Neural progenitor cell (in vitro differentiated cells): ENCODE measurements at regions not wholly inside any gene's neighbourhood (a gene's known extent, or its start where the extent isn't known, plus 50 kb on each side); places are given as distances from the start of the nearest gene placed in this dataset.
A peak's percentile ranks its signal among the peaks of the same experiment; 100 is the strongest.
"Not testable (repeated sequence)": the region's sequence is repeated elsewhere in the genome, so short reads cannot be mapped to it uniquely, and the experiment has no call there.

ENCODE experiments used
- DNase-seq: peaks from one replicate; pipeline ENCODE4 v3.0.0-alpha.2; 2016; ENCODE audit warnings: low spot score
- H2AFZ ChIP-seq: fragments of 200-600 bp; sonication (generic); replicated peaks from 2 replicates; pipeline ENCODE4 v1.6.1; 2016; ENCODE audit warnings: antibody characterized with exemption
- H3F3A ChIP-seq: fragments of 200-600 bp; sonication (generic); 2 replicates; pipeline ENCODE4 v1.6.1; 2016; ENCODE audit warnings: antibody characterized with exemption, low read depth
- H3K27ac ChIP-seq: fragments of 200-600 bp; sonication (generic); 2 replicates; pipeline ENCODE4 v1.5.1; 2016; ENCODE audit warnings: mild to moderate bottlenecking
- H3K27me3 ChIP-seq: fragments of 200-600 bp; sonication (generic); 2 replicates; pipeline ENCODE4 v1.6.1; 2016; ENCODE audit warnings: mild to moderate bottlenecking, moderate library complexity
- H3K36me3 ChIP-seq: fragments of 200-600 bp; sonication (generic); 2 replicates; pipeline ENCODE4 v1.5.1; 2016
- H3K4me1 ChIP-seq: fragments of 200-600 bp; sonication (generic); 2 replicates; pipeline ENCODE4 v1.6.1; 2016; ENCODE audit warnings: mixed run types
- H3K4me2 ChIP-seq: fragments of 200-600 bp; sonication (generic); 2 replicates; pipeline ENCODE4 v1.6.1; 2016
- H3K4me3 ChIP-seq: fragments of 200-600 bp; sonication (generic); 2 replicates; pipeline ENCODE4 v1.5.1; 2016
- H3K79me2 ChIP-seq: fragments of 200-600 bp; sonication (generic); 2 replicates; pipeline ENCODE4 v1.6.1; 2016; ENCODE audit warnings: low read depth
- H3K9ac ChIP-seq: fragments of 200-600 bp; sonication (generic); 2 replicates; pipeline ENCODE4 v1.6.1; 2016
- H3K9me3 ChIP-seq: fragments of 200-600 bp; sonication (generic); 2 replicates; pipeline ENCODE4 v1.5.1; 2016; ENCODE audit warnings: low read depth
- H4K20me1 ChIP-seq: fragments of 200-600 bp; sonication (generic); 2 replicates; pipeline ENCODE4 v1.6.1; 2016; ENCODE audit warnings: low read depth
- H3K27ac Mint-ChIP-seq: 3 replicates; pipeline ENCODE4 v1.8.0; 2021; ENCODE audit warnings: mixed read lengths
- H3K27me3 Mint-ChIP-seq: 2 replicates; pipeline ENCODE4 v1.8.0; 2022; ENCODE audit warnings: low read depth, mild to moderate bottlenecking, inconsistent platforms, moderate library complexity, mixed read lengths; ENCODE audit not compliant: insufficient read depth
- H3K36me3 Mint-ChIP-seq: 3 replicates; pipeline ENCODE4 v1.8.0; 2021; ENCODE audit warnings: mixed read lengths
- H3K4me1 Mint-ChIP-seq: 3 replicates; pipeline ENCODE4 v1.8.0; 2021; ENCODE audit warnings: mixed read lengths
- H3K4me3 Mint-ChIP-seq: 3 replicates; pipeline ENCODE4 v1.8.0; 2021; ENCODE audit warnings: mild to moderate bottlenecking, moderate library complexity, mixed read lengths
- H3K9me3 Mint-ChIP-seq: 3 replicates; pipeline ENCODE4 v1.8.0; 2020; ENCODE audit warnings: mixed read lengths
- CTCF ChIP-seq: fragments of 200-600 bp; sonication (generic); IDR thresholded peaks from 2 replicates; pipeline ENCODE4 v1.5.1; 2017; ENCODE audit warnings: antibody characterized with exemption, mild to moderate bottlenecking
- EZH2 ChIP-seq: fragments of 200-600 bp; sonication (generic); IDR thresholded peaks from 2 replicates; pipeline ENCODE4 v1.6.1; 2017; ENCODE audit warnings: antibody characterized with exemption, mild to moderate bottlenecking, moderate library complexity
- EZH2phosphoT487 ChIP-seq: fragments of 200-600 bp; sonication (generic); IDR thresholded peaks from 2 replicates; pipeline ENCODE4 v1.6.1; 2017; ENCODE audit warnings: antibody characterized with exemption

- no peak for DNase-seq
These were observed 140.1 kb downstream of the DNAJB6 start for GRCh38 chr7:157476654-157477549.

GRCh38 chr7:157477550-157478212, 140.9 kb downstream of the DNAJB6 start:
- Histone ChIP-seq H3K9me3 (no peaks in the 10 kb centered on the region), H3K36me3 (no peaks in the 10 kb centered on the region), H3K27me3 (peaks cover 19% of the 10 kb centered on the region), H3K4me1 (no peaks in the 10 kb centered on the region), H3F3A (peaks cover 5% of the 10 kb centered on the region), H3K4me2 (no peak overlapping the region), H3K9ac (no peak overlapping the region), H2AFZ (no peak overlapping the region), H3K4me3 (no peak overlapping the region), H3K79me2 (no peaks in the 10 kb centered on the region), H3K27ac (no peak overlapping the region), H4K20me1 (no peaks in the 10 kb centered on the region)
- Mint-ChIP-seq H3K27ac (peak overlapping the region; percentile 80), H3K9me3 (peaks cover 31% of the 10 kb centered on the region), H3K4me1 (no peaks in the 10 kb centered on the region), H3K4me3 (no peak overlapping the region), H3K27me3 (peaks cover 11% of the 10 kb centered on the region), H3K36me3 (peaks cover 29% of the 10 kb centered on the region)
- TF ChIP-seq EZH2phosphoT487, result no peak
- no peak for TF ChIP-seq EZH2
- no peak for TF ChIP-seq CTCF
- DNase-seq, result no peak

More at GRCh38 chr7:157476654-157477549, 140.1 kb downstream of the DNAJB6 start:
- Mint-ChIP-seq H3K9me3 (peaks cover 38% of the 10 kb centered on the region), H3K27ac (peak overlapping the region; percentile 80), H3K4me1 (no peaks in the 10 kb centered on the region), H3K36me3 (peaks cover 33% of the 10 kb centered on the region), H3K27me3 (peaks cover 16% of the 10 kb centered on the region), H3K4me3 (no peak overlapping the region)
- H2AFZ ChIP-seq, result no peak overlapping the region
- H3K9ac ChIP-seq, result no peak overlapping the region
- H3K36me3 ChIP-seq, result no peaks in the 10 kb centered on the region
- H4K20me1 ChIP-seq, result no peaks in the 10 kb centered on the region
- H3K27me3 ChIP-seq, result peaks cover 19% of the 10 kb centered on the region
- H3F3A ChIP-seq, result peaks cover 2% of the 10 kb centered on the region
- H3K4me1 ChIP-seq, result no peaks in the 10 kb centered on the region
- H3K27ac ChIP-seq, result no peak overlapping the region
- TF ChIP-seq CTCF, result no peak
- no peak for TF ChIP-seq EZH2
- TF ChIP-seq EZH2phosphoT487, result no peak
- no peak overlapping the region for H3K4me3 ChIP-seq
- H3K79me2 ChIP-seq, result no peaks in the 10 kb centered on the region
- H3K4me2 ChIP-seq, result no peak overlapping the region
- H3K9me3 ChIP-seq, result no peaks in the 10 kb centered on the region

GRCh38 chr7:157478611-157479010, 141.8 kb downstream of the DNAJB6 start:
- not testable (repeated sequence) for H2AFZ ChIP-seq, H3K4me1 Mint-ChIP-seq, DNase-seq, H3K4me3 ChIP-seq, H3K4me2 ChIP-seq, H3F3A ChIP-seq, H3K27ac ChIP-seq, H3K9ac ChIP-seq, H3K27me3 Mint-ChIP-seq, H3K4me3 Mint-ChIP-seq, H3K79me2 ChIP-seq, H3K36me3 ChIP-seq, H3K9me3 ChIP-seq, H4K20me1 ChIP-seq, H3K27ac Mint-ChIP-seq, H3K4me1 ChIP-seq
- Mint-ChIP-seq H3K36me3 (peaks cover 23% of the 10 kb centered on the region), H3K9me3 (peaks cover 22% of the 10 kb centered on the region)
- H3K27me3 ChIP-seq, result peaks cover 19% of the 10 kb centered on the region

GRCh38 chr7:157479326-157479725, 142.5 kb downstream of the DNAJB6 start:
- no peak for DNase-seq
- Histone ChIP-seq H3K9ac (no peak overlapping the region), H3K79me2 (no peaks in the 10 kb centered on the region), H3K27me3 (peaks cover 19% of the 10 kb centered on the region), H3K27ac (no peak overlapping the region), H2AFZ (no peak overlapping the region), H4K20me1 (no peaks in the 10 kb centered on the region), H3K9me3 (no peaks in the 10 kb centered on the region), H3F3A (peaks cover 5% of the 10 kb centered on the region), H3K4me3 (no peak overlapping the region), H3K4me1 (no peaks in the 10 kb centered on the region), H3K4me2 (no peak overlapping the region), H3K36me3 (no peaks in the 10 kb centered on the region)
- Mint-ChIP-seq H3K4me1 (no peaks in the 10 kb centered on the region), H3K27me3 (peaks cover 3% of the 10 kb centered on the region), H3K27ac (peak overlapping the region; percentile 58), H3K9me3 (peaks cover 18% of the 10 kb centered on the region), H3K36me3 (peaks cover 19% of the 10 kb centered on the region), H3K4me3 (no peak overlapping the region)
- no peak for TF ChIP-seq EZH2phosphoT487
- TF ChIP-seq EZH2, result no peak
- no peak for TF ChIP-seq CTCF
